NCI-H460 (cell line): ENCODE measurements at regions not wholly inside any gene's neighbourhood (a gene's known extent, or its start where the extent isn't known, plus 50 kb on each side); places are given as distances from the start of the nearest gene placed in this dataset.
A peak's percentile ranks its signal among the peaks of the same experiment; 100 is the strongest.
"Not testable (repeated sequence)": the region's sequence is repeated elsewhere in the genome, so short reads cannot be mapped to it uniquely, and the experiment has no call there.

Experiments used
- DNase-seq: peaks from one replicate; pipeline ENCODE4 v3.0.0-alpha.2; 2016; ENCODE audit warnings: low read depth; ENCODE audit errors: extremely low read depth

DNA sequence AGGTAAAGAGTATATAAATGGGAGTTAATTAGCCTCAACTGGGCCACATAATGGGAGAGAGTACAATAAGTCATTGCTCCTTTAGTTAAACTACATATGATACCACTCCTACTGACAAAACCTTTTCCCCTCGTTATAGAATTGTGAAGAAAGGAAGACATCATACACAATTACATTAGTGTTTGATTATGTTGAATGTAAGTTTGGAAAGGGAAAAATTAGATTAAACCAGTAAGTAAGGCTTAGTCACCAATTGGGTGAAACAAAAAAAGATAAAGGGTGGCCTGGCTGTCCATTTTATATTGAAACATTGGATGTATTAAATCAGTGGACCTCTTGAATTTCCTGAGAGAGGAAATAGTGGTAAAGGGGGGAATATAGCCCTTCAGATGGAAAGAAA, 464.3 kb upstream of the PAPPA start:
- no peak for DNase-seq

DNA sequence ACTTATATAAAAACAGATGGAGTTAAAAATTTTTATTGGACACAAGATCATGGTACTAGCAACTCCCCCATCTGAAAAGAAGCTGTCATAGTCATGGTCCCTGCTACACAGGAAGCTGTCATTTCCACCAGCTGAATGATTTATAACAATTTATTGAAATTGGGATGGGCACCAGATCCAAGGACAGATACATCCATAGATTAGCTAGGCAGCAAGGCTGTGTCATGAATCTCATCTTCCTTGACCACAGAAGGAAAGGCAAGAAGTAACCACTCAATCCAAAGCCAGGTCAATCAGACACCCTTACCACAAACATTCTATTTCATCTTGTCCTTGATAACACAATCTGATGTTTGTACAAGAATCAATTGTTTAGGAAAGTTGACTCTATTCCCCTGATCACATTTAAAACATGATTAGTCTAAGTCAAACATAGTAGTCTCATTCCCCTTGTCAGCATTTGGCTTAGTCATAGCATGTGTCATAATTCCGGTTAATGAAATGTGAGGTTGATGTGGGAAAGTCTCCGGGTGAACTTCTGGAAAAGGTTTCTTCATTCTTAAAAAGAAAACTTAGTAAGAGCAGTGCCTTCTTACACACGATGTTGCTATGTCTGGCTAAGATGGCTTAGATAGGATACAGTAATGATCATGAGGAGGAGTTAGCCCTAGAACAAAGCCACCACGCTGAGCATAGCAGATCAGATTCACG, 462.6 kb upstream of the PAPPA start:
- DNase-seq = peak; percentile 51

GRCh38 chr9:115691693-115692092, 461.9 kb upstream of the PAPPA start:
- DNase-seq = no peak

GRCh38 chr9:115692868-115693267, 460.7 kb upstream of the PAPPA start:
- not testable (repeated sequence) for DNase-seq

DNA sequence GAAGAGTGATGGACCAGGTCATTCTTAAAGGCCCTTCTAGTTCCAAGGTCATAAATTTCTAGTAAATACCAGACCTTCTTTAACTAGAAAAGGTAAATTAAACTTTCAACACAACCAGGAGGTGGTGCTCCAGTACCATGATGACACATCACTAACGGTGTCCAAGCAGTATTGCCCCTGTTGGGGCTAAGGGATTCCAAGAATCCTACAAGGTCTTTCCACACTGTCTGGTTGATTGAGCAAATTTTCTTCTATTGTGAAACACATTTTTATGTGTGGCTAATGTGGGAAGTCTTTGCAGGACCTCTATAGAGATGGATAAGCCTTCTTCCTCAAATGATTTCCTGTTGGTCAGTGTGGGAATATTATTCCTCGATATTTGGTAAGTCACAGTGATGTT, 459.6 kb upstream of the PAPPA start:
- DNase-seq = peak; percentile 37

DNA sequence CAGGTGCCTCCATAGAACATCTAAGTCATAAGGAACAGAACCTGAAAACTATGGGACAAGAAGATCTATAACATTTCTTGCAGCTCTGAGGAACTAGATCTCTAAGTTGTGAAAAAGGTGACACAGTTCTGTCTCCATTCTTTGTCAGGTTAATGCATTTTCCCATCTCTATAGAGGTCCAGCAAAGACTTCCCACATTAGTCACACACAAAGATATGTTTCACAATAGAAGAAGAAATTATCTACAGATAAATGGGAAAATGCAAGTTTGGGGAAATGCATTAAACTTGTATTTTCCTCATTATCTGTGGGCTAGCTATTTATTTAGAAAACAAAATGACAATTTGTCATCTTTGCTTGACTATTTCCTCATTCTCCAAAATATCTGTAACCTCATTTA, 458.6 kb upstream of the PAPPA start:
- DNase-seq = no peak

DNA sequence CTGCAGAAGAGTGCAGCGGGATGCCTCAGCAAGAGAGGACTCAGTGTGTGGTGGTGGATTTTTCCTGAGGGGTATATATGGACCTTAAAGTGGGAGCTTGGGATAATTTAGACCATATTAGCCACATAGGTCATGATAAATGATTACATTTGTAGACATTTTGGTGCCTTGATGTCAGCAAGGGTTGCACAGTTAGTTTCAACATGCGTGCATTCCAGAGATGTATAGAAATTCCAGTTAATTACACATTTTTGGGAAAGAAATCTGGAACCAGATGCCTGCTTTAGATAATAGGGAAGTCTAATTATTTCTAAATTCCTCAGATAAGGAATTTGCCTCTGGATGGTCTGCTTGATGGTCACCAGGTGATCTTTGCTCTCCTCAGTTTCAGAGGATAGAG, 440.6 kb upstream of the PAPPA start:
- DNase-seq = no peak

- DNase-seq = no peak
Measured at GRCh38 chr9:115715666-115716065, 437.9 kb upstream of the PAPPA start.

DNA sequence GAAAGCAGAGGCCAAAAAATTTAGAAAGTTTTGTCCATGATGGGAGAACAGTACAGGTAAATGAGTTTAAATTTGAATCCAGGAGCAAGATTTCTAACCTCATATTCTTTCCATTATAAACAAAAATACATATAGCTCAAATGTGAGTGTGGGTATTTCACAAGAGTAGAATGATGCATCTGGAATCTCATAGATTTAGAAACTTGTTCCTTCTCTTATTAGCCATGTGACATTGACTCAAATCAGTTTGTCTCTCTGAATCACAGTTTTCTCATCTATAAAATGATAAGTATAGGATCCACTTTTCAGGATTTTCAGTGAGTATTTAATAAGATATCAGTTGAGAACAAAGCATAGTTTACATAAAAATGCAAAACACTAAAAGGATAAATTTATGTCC, 436.3 kb upstream of the PAPPA start:
- no peak for DNase-seq

DNA sequence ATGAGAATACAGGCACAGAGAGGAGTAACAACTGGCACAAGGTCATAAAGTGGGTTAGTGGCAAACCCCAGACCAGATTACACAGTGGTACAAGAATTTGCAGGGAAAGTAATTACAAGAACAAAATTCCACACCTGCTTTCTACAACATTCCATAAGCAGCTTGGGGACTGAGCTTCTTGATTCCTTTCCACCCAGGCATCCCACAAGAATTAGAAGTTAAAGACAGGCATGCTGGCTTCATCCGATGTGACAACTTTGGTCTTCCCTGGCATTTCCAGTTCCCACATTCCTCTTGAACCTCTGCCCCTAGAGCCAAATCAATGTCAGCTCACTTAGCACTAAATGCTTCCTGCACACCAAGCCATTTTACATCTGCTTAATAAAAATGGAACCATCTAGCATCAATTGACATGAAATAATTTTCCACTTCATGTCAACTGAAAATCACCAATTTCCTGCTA, 435.8 kb upstream of the PAPPA start:
- no peak for DNase-seq

GRCh38 chr9:115730396-115730795, 423.2 kb upstream of the PAPPA start:
- DNase-seq = no peak

DNA sequence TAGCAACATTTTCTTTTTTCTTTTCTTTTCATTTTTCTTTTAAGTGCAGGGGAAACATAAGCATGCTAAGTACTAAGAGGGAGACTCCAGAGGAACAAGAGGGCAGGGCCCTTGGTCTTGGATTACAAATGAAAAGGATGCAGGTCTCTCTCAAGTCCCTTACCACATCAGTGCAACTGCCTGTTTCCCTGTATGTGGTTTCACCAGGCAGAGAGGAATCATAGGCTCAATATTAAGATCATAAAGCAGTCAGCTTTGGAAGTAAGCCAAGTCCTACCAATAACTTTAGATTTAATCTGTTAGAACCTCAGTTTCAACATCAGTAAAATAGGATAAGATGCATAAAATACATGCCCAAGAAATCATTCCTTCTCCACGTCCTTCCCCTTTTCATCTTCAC, 422.7 kb upstream of the PAPPA start:
- no peak for DNase-seq

DNA sequence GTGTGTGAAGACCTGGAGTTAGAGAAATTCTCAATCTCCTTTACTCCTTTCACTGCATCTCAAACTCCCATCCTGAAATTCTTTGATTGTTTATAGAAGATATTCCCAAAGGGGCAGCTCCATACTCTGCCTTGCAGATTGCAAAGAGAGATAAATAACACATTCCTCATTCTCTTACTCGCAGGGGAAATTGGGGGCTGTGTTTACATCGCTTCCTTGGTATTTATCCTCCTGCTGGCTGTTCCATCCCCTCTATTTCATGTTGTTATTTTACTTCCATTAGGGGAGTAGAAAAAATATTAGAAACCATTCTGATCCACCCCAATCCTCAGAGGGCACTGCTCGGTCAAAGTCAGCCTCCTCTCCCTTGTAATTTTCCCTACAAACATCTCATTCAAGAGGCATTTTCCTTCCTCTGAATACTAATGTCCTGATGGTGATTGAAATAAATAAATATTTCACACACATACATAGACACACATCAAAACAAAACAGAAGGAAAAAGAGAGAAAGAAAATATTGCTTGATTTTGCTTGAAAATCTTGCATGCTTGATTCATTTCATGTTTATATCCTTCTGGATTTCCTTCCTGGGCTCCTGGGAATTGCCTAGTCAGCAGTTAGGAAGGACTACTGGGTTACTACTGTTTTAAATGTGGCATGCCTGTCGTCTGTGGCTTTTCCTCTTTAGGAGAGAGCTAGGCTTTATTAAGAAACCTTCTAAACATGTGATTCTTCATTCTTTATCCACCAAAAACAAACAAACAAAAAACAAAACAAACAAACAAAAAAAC, 420.1 kb upstream of the PAPPA start:
- DNase-seq = no peak

- DNase-seq = no peak
Measured at GRCh38 chr9:115739096-115739875, 414.3 kb upstream of the PAPPA start.

- no peak for DNase-seq
Measured at GRCh38 chr9:115740986-115741385, 412.6 kb upstream of the PAPPA start.

GRCh38 chr9:115743709-115744605, 409.6 kb upstream of the PAPPA start:
- no peak for DNase-seq

DNA sequence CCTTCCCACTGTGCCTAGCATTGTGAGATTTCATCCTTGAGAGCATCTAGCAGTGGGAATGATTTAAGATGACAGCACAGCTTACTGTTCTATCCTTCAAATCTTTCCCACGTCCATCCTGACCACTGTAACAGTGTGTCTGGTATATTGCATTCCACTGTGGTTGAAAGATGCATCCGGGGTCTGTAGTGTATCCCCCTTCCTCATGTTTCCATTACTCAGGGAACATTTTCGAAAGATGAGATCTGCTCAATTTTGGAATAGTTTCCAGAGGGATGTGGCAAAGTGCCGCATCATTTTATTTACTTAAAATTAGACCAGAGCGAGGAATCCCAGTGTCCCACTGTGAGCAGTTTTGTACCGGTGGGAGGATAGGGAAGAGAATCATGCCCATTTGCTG, 407.1 kb upstream of the PAPPA start:
- no peak for DNase-seq

DNA sequence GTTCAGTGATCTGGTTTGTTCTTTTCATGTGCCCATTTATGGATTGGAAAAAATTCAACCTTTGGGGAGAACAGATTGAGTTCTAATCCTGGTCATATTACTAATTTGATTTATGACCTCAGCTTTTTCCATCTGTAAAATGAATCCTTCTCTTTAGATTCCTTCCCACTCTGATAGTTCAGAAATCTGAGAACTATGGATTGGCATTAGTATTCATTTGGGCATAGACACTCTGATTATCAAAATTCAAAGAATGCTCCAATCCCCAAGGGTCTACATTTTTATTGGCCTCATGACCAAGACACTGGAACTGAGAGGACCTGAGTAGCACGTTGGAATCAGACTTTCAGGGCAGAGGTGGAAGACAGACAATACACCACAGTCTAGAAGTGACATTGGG, 405.9 kb upstream of the PAPPA start:
- DNase-seq = no peak

DNA sequence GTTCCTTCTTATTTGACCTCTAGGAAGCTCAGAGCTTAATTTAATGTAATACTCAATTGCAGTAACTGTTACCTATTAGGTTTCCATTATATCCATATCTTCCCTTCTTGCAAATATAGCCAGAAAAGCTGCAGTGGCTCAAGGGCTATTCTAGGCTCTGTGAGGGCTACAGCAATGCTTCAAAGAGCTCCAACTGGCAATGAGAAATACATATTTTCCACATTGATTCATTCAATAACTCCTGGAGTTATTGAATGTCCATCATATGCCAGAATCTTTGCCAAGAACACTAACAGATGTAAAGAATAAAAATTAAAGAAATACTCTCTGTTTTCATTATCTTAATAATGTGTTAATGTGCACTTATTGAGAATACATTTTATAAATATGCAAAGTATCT, 396.9 kb upstream of the PAPPA start:
- DNase-seq = no peak

DNA sequence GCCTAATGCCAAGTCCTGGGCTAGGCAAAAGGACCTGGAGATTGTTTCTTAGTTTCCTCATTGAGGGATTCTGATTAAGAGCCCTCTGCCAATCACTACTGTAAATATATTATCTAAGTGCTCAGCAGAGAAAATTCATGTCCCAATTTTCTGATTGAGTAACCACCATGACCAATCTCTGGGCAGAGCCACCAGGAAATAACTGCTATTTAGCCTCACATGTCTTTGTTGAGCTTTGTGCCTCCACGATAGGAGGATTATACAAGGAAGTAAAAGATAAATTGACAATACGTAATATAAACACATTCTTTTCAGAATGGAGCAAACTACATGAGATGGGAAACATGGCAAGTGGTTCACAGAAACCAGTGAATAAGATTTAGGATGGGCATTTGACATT, 396.1 kb upstream of the PAPPA start:
- no peak for DNase-seq
